HepG2 (cell line): ENCODE measurements at regions not wholly inside any gene's neighbourhood (a gene's known extent, or its start where the extent isn't known, plus 50 kb on each side); places are given as distances from the start of the nearest gene placed in this dataset.
A peak's percentile ranks its signal among the peaks of the same experiment; 100 is the strongest.

Source experiments
- ATAC-seq: fragments of 200-7000 bp; cut with Tn5 transposase; 3 replicates; pipeline ENCODE4 v1.9.1; 2020; ENCODE audit warnings: mild to moderate bottlenecking, moderate library complexity
- BruUV-seq: library from RNA; stranded (reverse); fragments of 400-500 nt; replicated peaks from 2 replicates; lab custom pipeline; 2021; lab: Mats Ljungman, UMichigan
- CTCF ChIA-PET: fragments of 300-600 bp; formaldehyde crosslinking; extraction: SDS; loops from one replicate; lab custom pipeline; 2021; ENCODE audit warnings: low total read pairs, inconsistent platforms, low intra/inter-chr PET ratio; lab: Yijun Ruan, JAX
- POLR2A ChIA-PET: fragments of 350-600 bp; sonication (Branson Sonifier 250); formaldehyde crosslinking; loops from one replicate; lab custom pipeline; 2020; ENCODE audit warnings: antibody characterized with exemption, inconsistent platforms; lab: Yijun Ruan, JAX
- DNase-seq: peaks from one replicate; pipeline ENCODE4 v3.0.0-alpha.2; 2015; ENCODE audit warnings: low spot score
- FAIRE-seq: peaks from 3 replicates; lab custom pipeline; 2011; peaks lifted over from hg19 to GRCh38; lab: Jason Lieb, UNC
- H2AFZ ChIP-seq: one replicate; pipeline ENCODE4 v1.6.1; 2011; ENCODE audit warnings: low read length, inconsistent platforms
- H3K27ac ChIP-seq: fragments of 300-600 bp; 3 replicates; pipeline ENCODE4 v1.8.0; 2011; ENCODE audit warnings: mixed run types, mild to moderate bottlenecking, mixed read lengths, low read length, inconsistent platforms; ENCODE audit not compliant: insufficient read depth; ENCODE audit errors: extremely low read length
- H3K27me3 ChIP-seq, 2 experiments: fragments of 200-600 bp in 1 of 2; 2 replicates in 1 of 2; 3 replicates in 1 of 2; pipeline versions ENCODE4 v1.6.0 to v1.8.0; 2011; ENCODE audit warnings: low read length in 2 of 2, mild to moderate bottlenecking in 2 of 2, moderate library complexity in 2 of 2, inconsistent platforms in 1 of 2; ENCODE audit not compliant: insufficient read depth in 2 of 2, control insufficient read depth in 1 of 2
- H3K36me3 ChIP-seq, 2 experiments: fragments of 200-600 bp in 1 of 2; replicated peaks in 1 of 2; 2 replicates in 1 of 2; 3 replicates in 1 of 2; pipeline versions ENCODE4 v1.5.1 to v1.8.0; 2011; ENCODE audit warnings: low read length in 2 of 2, inconsistent platforms in 1 of 2; ENCODE audit not compliant: insufficient read depth in 2 of 2, control insufficient read depth in 1 of 2
- H3K4me1 ChIP-seq: 2 replicates; pipeline ENCODE4 v1.5.1; 2012; ENCODE audit warnings: low read length, inconsistent platforms; ENCODE audit not compliant: insufficient read depth
- H3K4me2 ChIP-seq: 2 replicates; pipeline ENCODE4 v1.6.0; 2011; ENCODE audit warnings: low read depth, low read length, inconsistent platforms
- H3K4me3 ChIP-seq, 3 experiments: fragments of 200-600 bp in 1 of 3; sonication (generic), shearing (Covaris generic) in 1 of 3; replicated peaks in 1 of 3; 2 replicates each; pipeline ENCODE4 v1.5.1; 2011 to 2016; ENCODE audit warnings: low read length in 3 of 3, inconsistent platforms in 2 of 3, low read depth in 2 of 3, mild to moderate bottlenecking in 2 of 3, control low read depth in 1 of 3, mixed read lengths in 1 of 3; ENCODE audit not compliant: insufficient read depth in 1 of 3
- H3K79me2 ChIP-seq: one replicate; pipeline ENCODE4 v1.6.1; 2011; ENCODE audit warnings: low read length, inconsistent platforms; ENCODE audit not compliant: insufficient read depth
- H3K9ac ChIP-seq: 2 replicates; pipeline ENCODE4 v1.6.0; 2011; ENCODE audit warnings: mild to moderate bottlenecking, low read depth, low read length, inconsistent platforms; ENCODE audit not compliant: insufficient read depth
- H3K9me3 ChIP-seq: 2 replicates; pipeline ENCODE4 v1.5.1; 2012; ENCODE audit warnings: mild to moderate bottlenecking, low read length
- H4K20me1 ChIP-seq: 2 replicates; pipeline ENCODE4 v1.6.0; 2011; ENCODE audit warnings: inconsistent platforms, mild to moderate bottlenecking, low read length, moderate library complexity; ENCODE audit not compliant: insufficient read depth
- ATF7-NPFF ChIP-seq: sonication (generic); formaldehyde crosslinking; IDR thresholded peaks from 2 replicates; pipeline ENCODE4 v1.8.1; 2023; ENCODE audit warnings: mild to moderate bottlenecking, low read depth, missing genetic modification reagents, moderate library complexity
- DMAP1 ChIP-seq: IDR thresholded peaks from 2 replicates; pipeline ENCODE4 v1.6.1; 2016
- GLI4 ChIP-seq: sonication (generic); formaldehyde crosslinking; IDR thresholded peaks from 2 replicates; pipeline ENCODE4 v1.5.1; 2020; ENCODE audit warnings: missing genetic modification reagents, mild to moderate bottlenecking, moderate library complexity, borderline replicate concordance
- KDM2A ChIP-seq: sonication (generic); formaldehyde crosslinking; IDR thresholded peaks from 2 replicates; pipeline ENCODE4 v1.4.0; 2020; ENCODE audit warnings: low read depth, missing genetic modification reagents, borderline replicate concordance
- RFX5 ChIP-seq: IDR thresholded peaks from 2 replicates; pipeline ENCODE4 v1.6.1; 2011; ENCODE audit warnings: low read depth, low read length, improper control_type of control experiment
- TRIM24 ChIP-seq: sonication (generic); formaldehyde crosslinking; IDR thresholded peaks from 2 replicates; pipeline ENCODE4 v1.8.0; 2022; ENCODE audit warnings: mild to moderate bottlenecking, missing genetic modification reagents
- ZBTB21 ChIP-seq: sonication (generic); formaldehyde crosslinking; IDR thresholded peaks from 2 replicates; pipeline ENCODE4 v1.4.0; 2020; ENCODE audit warnings: missing genetic modification reagents
- ZNF10 ChIP-seq: sonication (generic); formaldehyde crosslinking; IDR thresholded peaks from 2 replicates; pipeline ENCODE4 v1.4.0; 2020; ENCODE audit warnings: mild to moderate bottlenecking, low read depth, missing genetic modification reagents, borderline replicate concordance
- ZNF180 ChIP-seq: sonication (generic); formaldehyde crosslinking; IDR thresholded peaks from 2 replicates; pipeline ENCODE4 v1.4.0; 2020; ENCODE audit warnings: low read depth, missing genetic modification reagents, borderline replicate concordance
- ZNF24 ChIP-seq: fragments of 450-650 bp; IDR thresholded peaks from 2 replicates; pipeline ENCODE4 v1.6.1; 2017; ENCODE audit warnings: antibody characterized with exemption, mild to moderate bottlenecking
- ZNF674 ChIP-seq: sonication (generic); formaldehyde crosslinking; IDR thresholded peaks from 2 replicates; pipeline ENCODE4 v1.5.0; 2020; ENCODE audit warnings: low read depth, mild to moderate bottlenecking, missing genetic modification reagents
- ZNF841 ChIP-seq: sonication (generic); formaldehyde crosslinking; IDR thresholded peaks from 2 replicates; pipeline ENCODE4 v1.8.1; 2023; ENCODE audit warnings: missing genetic modification reagents, borderline replicate concordance
- ZSCAN22 ChIP-seq: sonication (generic); formaldehyde crosslinking; IDR thresholded peaks from 2 replicates; pipeline ENCODE4 v1.4.0; 2020; ENCODE audit warnings: mild to moderate bottlenecking, missing genetic modification reagents
- WGBS: methylation state at CpG from one replicate; pipeline ENCODE4 v1.1.6; 2017; ENCODE audit warnings: low lambda C conversion rate; 5-methylcytosine and 5-hydroxymethylcytosine counted together
- in situ Hi-C: cut with HindIII; loops from 2 replicates; pipeline ENCODE4 v1.10.0; 2017; ENCODE audit warnings: low pct_unique_long_range_greater_than_20kb; ENCODE audit not compliant: extremely low pct_ligation_motif_present
- intact Hi-C: fragments of 100-400 bp; cut with micrococcal nuclease; formaldehyde crosslinking; loops from one replicate; pipeline ENCODE4 v1.10.0; 2022; ENCODE audit not compliant: unreplicated experiment
- TF ChIP-seq, protein P1 (sequence below): sonication (generic); formaldehyde crosslinking; IDR thresholded peaks from 2 replicates; pipeline ENCODE4 v1.4.0; 2020; ENCODE audit warnings: missing genetic modification reagents

- H3K27ac ChIP-seq: no peak overlapping the region
- WGBS: 0% methylated on average over 5 of the region's 5 CpGs
- no peak for FAIRE-seq
- peak; percentile 58 for ATAC-seq
- intact Hi-C loops: no loop called here
- no peak overlapping the region for H3K4me2 ChIP-seq
- H3K9me3 ChIP-seq: peaks cover 5% of the 10 kb centered on the region; the same call in 1 of the 2 replicates
- no peak overlapping the region for H2AFZ ChIP-seq
- in situ Hi-C loops: no loop called here
- H3K79me2 ChIP-seq: no peaks in the 10 kb centered on the region
- no peak overlapping the region for H3K4me3 ChIP-seq
- ChIA-PET CTCF (no interaction called here), POLR2A (no interaction called here)
- no peaks in the 10 kb centered on the region for H4K20me1 ChIP-seq
- no peaks in the 10 kb centered on the region for H3K27me3 ChIP-seq
- no TSS peak for BruUV-seq
- H3K4me1 ChIP-seq: peaks cover 6% of the 10 kb centered on the region; the same call in 1 of the 2 replicates
- H3K36me3 ChIP-seq: no peaks in the 10 kb centered on the region
- H3K9ac ChIP-seq: no peak overlapping the region
- no peak for TF ChIP-seq RFX5
- no peak for TF ChIP-seq ZBTB21 (CRISPR knock-in tag)
- TF ChIP-seq DMAP1 (CRISPR knock-in tag): no peak
- TF ChIP-seq ZNF24: no peak
- TF ChIP-seq GLI4: no peak
- TF ChIP-seq ZNF841 (CRISPR knock-in tag): no peak
- no peak for TF ChIP-seq ATF7-NPFF (CRISPR knock-in tag)
- TF ChIP-seq ZNF180 (CRISPR knock-in tag): no peak
- no peak for TF ChIP-seq KDM2A
- TF ChIP-seq ZSCAN22 (CRISPR knock-in tag): no peak
- TF ChIP-seq, protein P1, sequence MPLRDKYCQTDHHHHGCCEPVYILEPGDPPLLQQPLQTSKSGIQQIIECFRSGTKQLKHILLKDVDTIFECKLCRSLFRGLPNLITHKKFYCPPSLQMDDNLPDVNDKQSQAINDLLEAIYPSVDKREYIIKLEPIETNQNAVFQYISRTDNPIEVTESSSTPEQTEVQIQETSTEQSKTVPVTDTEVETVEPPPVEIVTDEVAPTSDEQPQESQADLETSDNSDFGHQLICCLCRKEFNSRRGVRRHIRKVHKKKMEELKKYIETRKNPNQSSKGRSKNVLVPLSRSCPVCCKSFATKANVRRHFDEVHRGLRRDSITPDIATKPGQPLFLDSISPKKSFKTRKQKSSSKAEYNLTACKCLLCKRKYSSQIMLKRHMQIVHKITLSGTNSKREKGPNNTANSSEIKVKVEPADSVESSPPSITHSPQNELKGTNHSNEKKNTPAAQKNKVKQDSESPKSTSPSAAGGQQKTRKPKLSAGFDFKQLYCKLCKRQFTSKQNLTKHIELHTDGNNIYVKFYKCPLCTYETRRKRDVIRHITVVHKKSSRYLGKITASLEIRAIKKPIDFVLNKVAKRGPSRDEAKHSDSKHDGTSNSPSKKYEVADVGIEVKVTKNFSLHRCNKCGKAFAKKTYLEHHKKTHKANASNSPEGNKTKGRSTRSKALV: no peak
- TF ChIP-seq ZNF674 (CRISPR knock-in tag): no peak
- TF ChIP-seq TRIM24 (CRISPR knock-in tag): no peak
- TF ChIP-seq ZNF10: no peak
- peak; percentile 0 for DNase-seq
Observed at GRCh38 chr13:81021284-81021840, 680.4 kb upstream of the SPRY2 start.
